ENCODE measurements at regions not wholly inside any gene's neighbourhood (a gene's known extent, or its start where the extent isn't known, plus 50 kb on each side); places are given as distances from the start of the nearest gene placed in this dataset.

- in situ Hi-C loops (cut with MboI; ENCODE audit: low sequenced_read_pairs) = no loop called here
These were observed 315.4 kb downstream of the RBM26 start for GRCh38 chr13:79090552-79091124.

GRCh38 chr13:79084802-79085424 lies 321.1 kb downstream of the RBM26 start:
- in situ Hi-C loops (cut with MboI; ENCODE audit: low sequenced_read_pairs) = no loop called here

- in situ Hi-C loops (cut with MboI; ENCODE audit: low sequenced_read_pairs) = no loop called here
These were observed 324.1 kb downstream of the RBM26 start for GRCh38 chr13:79081942-79082341.

DNA sequence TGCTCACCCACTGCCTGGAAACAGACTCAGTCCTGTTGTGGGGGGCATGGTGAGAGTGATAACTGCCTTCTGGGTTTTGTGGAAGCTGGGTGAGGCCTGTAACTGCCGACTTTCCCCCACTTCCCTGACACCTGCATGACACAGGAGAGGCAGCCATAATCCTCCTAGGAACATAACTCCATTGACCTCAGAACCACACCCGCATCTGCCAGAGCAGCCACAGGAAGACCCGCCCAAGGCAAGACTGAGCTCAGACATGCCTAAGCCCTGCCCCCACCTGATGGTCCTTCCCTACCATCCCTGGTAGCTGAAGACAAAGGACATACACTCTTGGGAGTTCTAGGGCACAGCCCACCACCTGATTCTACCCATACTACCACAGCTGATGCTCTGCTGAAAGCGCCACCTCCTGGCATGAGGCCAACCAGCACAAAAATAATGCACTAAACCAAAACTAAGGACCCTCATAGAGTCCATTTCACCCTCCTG lies 326.7 kb downstream of the RBM26 start:
- in situ Hi-C loops (cut with MboI; ENCODE audit: low sequenced_read_pairs) = no loop called here

DNA sequence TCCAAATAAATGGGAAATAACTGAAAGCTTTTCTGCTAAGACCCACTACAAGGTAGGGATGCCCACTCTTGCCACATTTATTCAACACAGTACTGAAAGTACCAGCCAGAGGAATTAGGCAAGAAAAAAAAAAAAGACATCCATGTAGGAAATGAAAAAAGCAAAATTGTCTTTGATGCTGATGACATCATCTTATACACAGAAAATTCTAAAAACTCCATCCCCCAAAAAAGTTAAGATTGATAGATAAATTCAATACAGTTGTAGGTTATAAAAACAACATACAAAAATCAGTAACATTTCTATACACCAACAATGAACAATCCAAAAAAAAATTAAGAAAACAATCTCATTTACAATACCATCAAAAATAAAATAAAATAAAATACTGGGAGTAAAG lies 330.4 kb downstream of the RBM26 start:
- in situ Hi-C loops (cut with MboI; ENCODE audit: low sequenced_read_pairs) = no loop called here

- in situ Hi-C loops (cut with MboI; ENCODE audit: low sequenced_read_pairs) = no loop called here
These were observed 335.6 kb downstream of the RBM26 start for GRCh38 chr13:79070343-79070974.

GRCh38 chr13:79062291-79062690 lies 343.8 kb downstream of the RBM26 start:
- in situ Hi-C loops (cut with MboI; ENCODE audit: low sequenced_read_pairs) = no loop called here

DNA sequence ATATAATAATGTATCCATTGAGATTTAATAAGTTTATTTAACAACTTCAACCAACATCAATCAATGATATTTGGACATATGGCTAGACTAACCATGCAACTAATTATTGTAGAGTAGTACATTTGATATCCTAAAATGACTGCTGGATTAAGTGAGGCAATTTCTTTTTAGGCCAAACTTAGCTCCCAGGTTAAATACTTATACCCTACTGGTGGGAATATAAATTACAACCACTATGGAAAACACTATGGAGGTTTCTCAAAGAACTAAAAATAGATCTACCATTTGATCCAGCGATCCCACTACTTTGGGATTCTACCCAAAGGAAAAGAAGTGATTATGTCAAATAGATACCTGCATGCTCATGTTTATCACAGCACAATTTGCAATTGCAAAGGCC lies 345.8 kb downstream of the RBM26 start:
- in situ Hi-C loops (cut with MboI; ENCODE audit: low sequenced_read_pairs) = no loop called here

- in situ Hi-C loops (cut with MboI; ENCODE audit: low sequenced_read_pairs) = no loop called here
These were observed 349.3 kb downstream of the RBM26 start for GRCh38 chr13:79056706-79057105.

DNA sequence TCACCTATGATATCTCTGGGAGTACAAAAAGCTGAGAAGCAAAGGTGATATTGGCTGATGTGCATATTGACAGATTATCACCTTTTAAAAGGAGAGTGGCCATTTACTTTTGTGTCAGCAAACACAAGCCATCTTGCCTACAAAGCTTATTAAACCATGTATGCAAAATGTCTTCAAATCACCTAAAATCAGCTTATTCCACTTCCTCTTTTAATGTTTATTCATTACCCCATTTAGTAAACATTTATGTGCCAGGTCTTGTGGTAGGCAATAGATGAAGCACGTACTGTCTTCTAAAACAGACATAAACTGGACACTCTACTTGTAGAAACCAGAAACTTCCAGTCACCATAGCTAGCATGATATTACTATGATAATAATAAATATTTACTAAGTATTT lies 354.6 kb downstream of the RBM26 start:
- in situ Hi-C loops (cut with MboI; ENCODE audit: low sequenced_read_pairs) = no loop called here

- in situ Hi-C loops (cut with MboI; ENCODE audit: low sequenced_read_pairs) = no loop called here
These were observed 361.6 kb downstream of the RBM26 start for GRCh38 chr13:79044415-79044814.

- in situ Hi-C loops (cut with MboI; ENCODE audit: low sequenced_read_pairs) = no loop called here
These were observed 362.8 kb downstream of the RBM26 start for GRCh38 chr13:79043208-79043607.

GRCh38 chr13:79037197-79037596 lies 368.9 kb downstream of the RBM26 start:
- in situ Hi-C loops (cut with MboI; ENCODE audit: low sequenced_read_pairs) = no loop called here

DNA sequence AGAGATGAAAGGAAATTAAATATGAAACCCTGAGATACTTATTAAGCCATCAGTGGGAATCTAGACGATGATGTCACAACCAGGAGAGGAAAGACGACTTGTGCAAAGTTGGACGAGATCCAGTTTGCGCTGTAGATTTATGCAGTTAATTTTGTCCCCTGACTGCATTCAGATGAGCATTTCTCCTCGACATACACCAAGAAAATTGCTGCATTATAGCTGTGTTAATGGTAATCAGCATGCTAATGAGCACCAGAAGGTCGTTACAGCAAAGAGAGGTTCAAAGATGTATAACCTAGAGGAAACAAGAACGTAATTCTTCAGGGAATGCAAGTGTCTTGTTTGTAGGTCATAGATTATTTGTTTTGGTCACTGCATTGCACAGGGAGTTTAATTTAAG lies 371.7 kb downstream of the RBM26 start:
- in situ Hi-C loops (cut with MboI; ENCODE audit: low sequenced_read_pairs) = no loop called here

DNA sequence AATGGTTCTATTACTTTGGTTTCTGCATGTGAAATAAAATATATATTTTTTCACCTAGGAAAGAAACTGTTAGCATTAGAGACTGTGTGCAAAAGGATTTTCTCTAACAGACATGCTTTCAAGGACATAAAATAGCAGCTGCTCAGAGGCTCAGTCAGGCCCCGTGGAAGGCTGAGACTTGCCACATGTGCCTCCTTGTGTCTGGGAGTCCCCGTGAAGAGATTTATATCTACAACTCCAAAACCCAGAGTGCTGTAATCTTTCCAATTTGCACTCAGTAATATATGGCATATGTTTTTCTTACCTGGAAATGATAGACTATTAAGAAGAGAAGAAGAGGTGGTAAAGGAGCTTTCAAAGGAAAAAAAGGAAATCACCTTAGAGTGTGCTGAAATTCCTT lies 371.6 kb upstream of the OBI1 start:
- in situ Hi-C loops (cut with MboI; ENCODE audit: low sequenced_read_pairs) = no loop called here

DNA sequence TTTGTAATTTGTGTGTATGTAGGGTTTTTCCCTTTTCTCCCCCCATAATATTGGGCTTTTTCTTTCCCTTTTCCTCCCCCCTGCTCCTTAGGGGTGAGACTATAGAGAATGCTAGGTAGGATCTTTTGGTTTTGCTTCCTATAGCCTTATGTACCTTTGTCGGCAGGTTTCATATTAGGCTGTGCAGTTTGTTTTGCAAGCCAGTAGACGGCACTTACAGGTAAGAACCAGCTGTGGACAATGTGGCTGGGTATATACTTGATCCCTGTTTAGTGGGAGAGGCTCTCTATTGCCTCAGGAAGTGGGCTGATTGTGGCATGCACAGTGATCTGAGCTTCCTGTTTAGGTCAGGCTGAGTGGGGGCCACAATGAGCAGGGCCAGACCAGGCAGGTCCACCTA lies 359.2 kb upstream of the OBI1 start:
- in situ Hi-C loops (cut with MboI; ENCODE audit: low sequenced_read_pairs) = no loop called here

GRCh38 chr13:79011179-79011578 lies 352.2 kb upstream of the OBI1 start:
- in situ Hi-C loops (cut with MboI; ENCODE audit: low sequenced_read_pairs) = no loop called here

- in situ Hi-C loops (cut with MboI; ENCODE audit: low sequenced_read_pairs) = no loop called here
These were observed 345.3 kb upstream of the OBI1 start for GRCh38 chr13:79003989-79004898.

DNA sequence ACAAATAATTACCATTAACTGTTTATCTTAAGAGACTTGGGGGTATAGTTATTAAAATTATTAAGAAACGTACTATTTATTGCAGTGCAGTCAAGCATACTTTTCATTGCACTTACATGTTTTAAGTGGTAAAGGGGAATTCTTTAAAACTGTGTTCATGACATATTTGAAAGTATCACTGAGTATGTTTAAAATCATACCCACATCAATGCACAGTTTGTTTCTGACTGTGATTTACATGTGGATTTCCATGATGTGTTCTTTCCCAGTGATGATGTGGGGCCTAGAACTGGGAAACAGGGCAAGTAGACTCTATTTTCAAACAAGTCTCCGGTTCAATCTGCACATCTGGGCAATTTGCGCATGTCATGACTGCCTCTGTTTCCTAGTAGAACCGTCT lies 340.5 kb upstream of the OBI1 start:
- in situ Hi-C loops (cut with MboI; ENCODE audit: low sequenced_read_pairs) = no loop called here

DNA sequence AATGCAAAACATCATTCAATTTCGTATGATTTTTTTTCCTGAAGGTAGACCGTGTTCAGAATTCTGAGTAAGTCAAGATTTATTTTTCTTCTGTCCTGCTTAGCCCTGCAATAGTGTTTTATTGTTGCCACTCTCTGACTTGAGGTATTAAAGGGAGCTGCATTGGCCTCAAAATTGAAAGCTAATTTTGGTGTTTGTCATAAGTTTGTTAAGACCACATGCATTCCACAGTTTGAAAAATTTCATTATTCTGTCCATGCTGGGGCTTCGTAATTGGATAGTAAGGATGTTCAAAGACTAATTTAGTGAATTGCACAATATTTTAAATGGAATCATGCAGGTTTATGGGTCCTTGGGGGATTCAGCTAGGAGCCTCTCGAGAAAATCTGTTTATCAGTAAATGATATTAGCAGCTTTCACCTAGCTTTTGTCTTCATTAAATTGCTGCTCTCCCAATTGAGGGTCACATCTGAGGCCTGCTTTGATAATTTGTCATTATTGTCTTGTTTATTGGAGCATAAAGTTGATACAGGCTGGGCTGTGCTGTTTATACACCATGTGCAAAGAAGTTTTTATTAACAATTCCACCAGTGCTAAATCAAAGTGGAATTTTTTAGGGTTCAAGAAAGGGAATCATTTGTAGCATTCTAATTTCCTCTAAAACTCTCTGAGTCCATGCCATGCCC lies 339.8 kb upstream of the OBI1 start:
- in situ Hi-C loops (cut with MboI; ENCODE audit: low sequenced_read_pairs) = no loop called here
